ENCODE measurements at regions not wholly inside any gene's neighbourhood (a gene's known extent, or its start where the extent isn't known, plus 50 kb on each side); places are given as distances from the start of the nearest gene placed in this dataset.

- no peak for TF ChIP-seq EZH2 (IDR thresholded peaks at IDR 0.05; ENCODE audit: low read length, unreplicated experiment)
- TF ChIP-seq EZH2phosphoT487 (IDR thresholded peaks at IDR 0.05; ENCODE audit: borderline replicate concordance, low read length) = no peak
- TF ChIP-seq CTCF (conservative IDR thresholded peaks at IDR 0.05; ENCODE audit: low read depth, low read length) = no peak
- intact Hi-C loops (cut with micrococcal nuclease) = no loop called here
- H4K20me1 ChIP-seq (ENCODE audit: low read length) = no peaks in the 10 kb centered on the region
- H3K9me3 ChIP-seq (ENCODE audit: low read length) = no peaks in the 10 kb centered on the region
- H3K4me2 ChIP-seq (ENCODE audit: low read length) = no peak overlapping the region
- ATAC-seq (no peak), DNase-seq (no peak)
- H3K9ac ChIP-seq (ENCODE audit: low read length) = no peak overlapping the region
- no peaks in the 10 kb centered on the region for H3F3A ChIP-seq (ENCODE audit: low read length, unreplicated experiment)
- H3K4me1 ChIP-seq (ENCODE audit: insufficient read depth, low read length) = no peaks in the 10 kb centered on the region
- no peaks in the 10 kb centered on the region for H3K36me3 ChIP-seq (ENCODE audit: low read depth, low read length)
- H3K79me2 ChIP-seq (ENCODE audit: low read length) = no peaks in the 10 kb centered on the region
- H3K4me3 ChIP-seq (ENCODE audit: low read length) = no peak overlapping the region
- ChIA-PET CTCF (no interaction called here), POLR2A (ENCODE audit: unreplicated experiment) (no interaction called here)
- H3K27me3 ChIP-seq (ENCODE audit: low read length) = no peaks in the 10 kb centered on the region
- no peaks in the 10 kb centered on the region for H3K9me2 ChIP-seq (replicated peaks; ENCODE audit: low read length)
- H3K27ac ChIP-seq (ENCODE audit: low read length) = no peak overlapping the region
- no TSS peak for BruUV-seq (replicated peaks)
- H2AFZ ChIP-seq (ENCODE audit: low read length) = no peak overlapping the region
Measured at GRCh38 chr11:30653606-30654005, 67.5 kb upstream of the MPPED2 start.

- H3K9ac ChIP-seq (ENCODE audit: low read length) = no peak overlapping the region
- H3K4me3 ChIP-seq (ENCODE audit: low read length) = no peak overlapping the region
- DNase-seq = no peak
- ATAC-seq = no peak
- no peaks in the 10 kb centered on the region for H4K20me1 ChIP-seq (ENCODE audit: low read length)
- H3K9me3 ChIP-seq (ENCODE audit: low read length) = no peaks in the 10 kb centered on the region
- TF ChIP-seq EZH2phosphoT487 (IDR thresholded peaks at IDR 0.05; ENCODE audit: borderline replicate concordance, low read length) (no peak), CTCF (conservative IDR thresholded peaks at IDR 0.05; ENCODE audit: low read depth, low read length) (no peak), EZH2 (IDR thresholded peaks at IDR 0.05; ENCODE audit: low read length, unreplicated experiment) (no peak)
- H3K4me2 ChIP-seq (ENCODE audit: low read length) = no peak overlapping the region
- intact Hi-C loops (cut with micrococcal nuclease) = no loop called here
- POLR2A ChIA-PET (ENCODE audit: unreplicated experiment) = no interaction called here
- H3F3A ChIP-seq (ENCODE audit: low read length, unreplicated experiment) = no peaks in the 10 kb centered on the region
- H3K27me3 ChIP-seq (ENCODE audit: low read length) = no peaks in the 10 kb centered on the region
- H3K36me3 ChIP-seq (ENCODE audit: low read depth, low read length) = no peaks in the 10 kb centered on the region
- no peaks in the 10 kb centered on the region for H3K4me1 ChIP-seq (ENCODE audit: insufficient read depth, low read length)
- no peak overlapping the region for H2AFZ ChIP-seq (ENCODE audit: low read length)
- no peaks in the 10 kb centered on the region for H3K79me2 ChIP-seq (ENCODE audit: low read length)
- H3K27ac ChIP-seq (ENCODE audit: low read length) = no peak overlapping the region
- no TSS peak for BruUV-seq (replicated peaks)
- no peaks in the 10 kb centered on the region for H3K9me2 ChIP-seq (replicated peaks; ENCODE audit: low read length)
- CTCF ChIA-PET = no interaction called here
Measured at GRCh38 chr11:30652801-30653200, 66.6 kb upstream of the MPPED2 start.

GRCh38 chr11:30650266-30650665 lies 64.1 kb upstream of the MPPED2 start:
- intact Hi-C loops (cut with micrococcal nuclease) = no loop called here
- no peaks in the 10 kb centered on the region for H3K4me1 ChIP-seq (ENCODE audit: insufficient read depth, low read length)
- no peaks in the 10 kb centered on the region for H4K20me1 ChIP-seq (ENCODE audit: low read length)
- H3K9ac ChIP-seq (ENCODE audit: low read length) = no peak overlapping the region
- no peak overlapping the region for H3K4me2 ChIP-seq (ENCODE audit: low read length)
- POLR2A ChIA-PET (ENCODE audit: unreplicated experiment) = no interaction called here
- ATAC-seq = no peak
- DNase-seq = no peak
- CTCF ChIA-PET = no interaction called here
- no peaks in the 10 kb centered on the region for H3K9me2 ChIP-seq (replicated peaks; ENCODE audit: low read length)
- no peaks in the 10 kb centered on the region for H3F3A ChIP-seq (ENCODE audit: low read length, unreplicated experiment)
- no peaks in the 10 kb centered on the region for H3K36me3 ChIP-seq (ENCODE audit: low read depth, low read length)
- H2AFZ ChIP-seq (ENCODE audit: low read length) = no peak overlapping the region
- no peaks in the 10 kb centered on the region for H3K9me3 ChIP-seq (ENCODE audit: low read length)
- H3K4me3 ChIP-seq (ENCODE audit: low read length) = no peak overlapping the region
- no TSS peak for BruUV-seq (replicated peaks)
- H3K27me3 ChIP-seq (ENCODE audit: low read length) = no peaks in the 10 kb centered on the region
- H3K27ac ChIP-seq (ENCODE audit: low read length) = no peak overlapping the region
- TF ChIP-seq EZH2 (IDR thresholded peaks at IDR 0.05; ENCODE audit: low read length, unreplicated experiment) (no peak), EZH2phosphoT487 (IDR thresholded peaks at IDR 0.05; ENCODE audit: borderline replicate concordance, low read length) (no peak), CTCF (conservative IDR thresholded peaks at IDR 0.05; ENCODE audit: low read depth, low read length) (no peak)
- H3K79me2 ChIP-seq (ENCODE audit: low read length) = no peaks in the 10 kb centered on the region

Measured in PC-3 (cell line).